Stimulated activated CD4-positive, alpha-beta T cell treated with anti-CD3 and anti-CD28 coated beads, Interleukin-1b, Interleukin-23, amount 100 ng/mL, for 24 hours (primary cell): ENCODE measurements at regions not wholly inside any gene's neighbourhood (a gene's known extent, or its start where the extent isn't known, plus 50 kb on each side); places are given as distances from the start of the nearest gene placed in this dataset.
"Not testable (repeated sequence)": the region's sequence is repeated elsewhere in the genome, so short reads cannot be mapped to it uniquely, and the experiment has no call there.

ENCODE experiments used
- DNase-seq, 4 experiments: peaks; one replicate each; pipeline ENCODE4 v3.0.0-alpha.2; 2020; ENCODE audit warnings: low read depth in 4 of 4, low spot score in 1 of 4

- DNase-seq, result no peak
Measured at GRCh38 chr19:28608292-28608691, 604.7 kb downstream of the UQCRFS1 start.

DNA sequence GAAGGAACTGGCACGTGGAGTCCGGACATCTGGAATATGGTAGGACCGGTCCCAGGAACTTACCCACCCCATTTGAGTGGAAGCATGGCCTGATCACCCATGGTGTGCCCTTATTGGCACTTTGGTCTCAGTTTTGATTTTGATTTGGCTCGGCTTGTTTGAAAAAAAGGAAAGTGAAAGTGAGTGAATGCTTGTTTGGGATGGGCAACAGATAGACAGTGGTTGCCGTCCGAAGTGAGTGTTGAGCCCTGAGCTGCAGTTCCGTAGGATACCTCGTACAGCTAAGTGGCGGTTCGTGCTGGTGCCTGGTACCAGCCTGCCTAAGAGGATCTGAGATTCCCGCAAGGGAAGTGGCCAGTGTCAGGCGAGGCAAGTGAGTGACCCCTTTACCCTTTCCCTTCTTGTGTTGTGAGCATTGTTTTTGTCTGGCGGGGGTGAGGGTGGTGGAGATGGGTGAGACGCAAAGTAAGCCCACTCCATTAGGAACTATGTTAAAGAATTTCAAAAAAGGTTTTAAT, 605.8 kb downstream of the UQCRFS1 start:
- no peak for DNase-seq

GRCh38 chr19:28606269-28607032, 606.5 kb downstream of the UQCRFS1 start:
- no peak for DNase-seq

DNA sequence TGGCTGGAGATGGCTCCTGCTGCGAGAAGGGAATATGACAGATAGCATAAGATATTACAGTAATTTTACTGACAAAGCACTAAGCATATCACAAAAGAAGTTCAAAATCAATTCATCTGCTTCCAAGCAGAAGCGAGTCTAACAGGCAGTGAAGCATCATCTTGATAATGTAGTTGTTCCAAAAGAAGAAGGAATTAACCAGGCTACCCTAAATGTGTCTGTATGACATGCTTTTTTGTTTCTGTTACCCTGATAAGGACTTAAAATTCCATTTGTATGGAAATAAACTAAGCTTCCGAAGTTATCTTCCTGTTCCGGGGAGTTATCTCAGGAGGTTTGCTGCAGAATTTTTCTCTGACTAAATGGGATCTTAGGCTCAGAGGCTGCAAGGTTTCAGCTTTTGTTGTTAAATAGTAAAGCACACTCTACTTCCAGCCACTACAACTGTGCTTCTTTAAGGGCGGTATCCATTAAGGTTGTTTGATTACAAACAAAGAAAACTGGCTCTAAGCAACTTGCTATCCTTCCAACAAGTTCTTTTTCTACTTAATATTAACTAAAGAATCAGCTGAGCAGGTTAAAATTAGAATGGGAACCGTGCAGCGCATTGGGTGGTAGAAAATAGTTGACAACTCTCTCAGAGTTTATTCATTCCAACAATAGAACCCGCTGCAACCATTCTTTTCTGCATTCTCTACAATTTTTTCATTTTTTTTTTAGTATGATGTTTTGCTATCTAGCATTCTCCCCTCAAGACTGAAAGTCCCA, 607.3 kb downstream of the UQCRFS1 start:
- DNase-seq, result no peak

GRCh38 chr19:28603453-28603852, 609.5 kb downstream of the UQCRFS1 start:
- DNase-seq, result no peak

DNA sequence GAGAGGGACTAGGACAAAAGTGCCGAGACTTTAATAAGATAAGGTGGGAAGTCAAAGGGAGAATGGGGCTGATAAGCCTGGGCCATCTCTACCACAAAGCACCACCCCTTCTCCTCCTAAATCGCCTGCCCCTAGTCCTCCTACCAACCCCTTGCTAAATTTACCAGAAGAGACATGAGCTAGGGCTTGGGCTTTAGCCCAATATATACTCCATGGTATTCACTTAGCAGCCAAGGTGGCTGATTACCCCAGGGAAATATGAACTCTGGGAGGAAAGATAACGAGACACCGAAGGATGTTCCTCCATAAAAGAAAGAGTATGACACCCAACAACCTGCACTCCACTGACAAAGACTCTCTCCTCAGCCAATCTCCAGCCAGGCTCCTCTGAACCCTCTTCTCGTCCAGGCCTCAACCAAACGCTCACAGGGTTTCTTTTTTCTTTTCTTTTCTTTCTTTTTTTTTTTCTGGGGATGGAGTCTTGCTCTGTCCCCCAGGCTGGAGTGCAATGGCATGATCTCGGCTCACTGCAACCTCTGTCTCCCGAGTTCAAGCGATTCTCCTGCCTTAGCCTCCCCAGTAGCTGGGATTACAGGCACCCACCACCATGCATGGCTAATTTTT, 610.2 kb downstream of the UQCRFS1 start:
- DNase-seq, result no peak

DNA sequence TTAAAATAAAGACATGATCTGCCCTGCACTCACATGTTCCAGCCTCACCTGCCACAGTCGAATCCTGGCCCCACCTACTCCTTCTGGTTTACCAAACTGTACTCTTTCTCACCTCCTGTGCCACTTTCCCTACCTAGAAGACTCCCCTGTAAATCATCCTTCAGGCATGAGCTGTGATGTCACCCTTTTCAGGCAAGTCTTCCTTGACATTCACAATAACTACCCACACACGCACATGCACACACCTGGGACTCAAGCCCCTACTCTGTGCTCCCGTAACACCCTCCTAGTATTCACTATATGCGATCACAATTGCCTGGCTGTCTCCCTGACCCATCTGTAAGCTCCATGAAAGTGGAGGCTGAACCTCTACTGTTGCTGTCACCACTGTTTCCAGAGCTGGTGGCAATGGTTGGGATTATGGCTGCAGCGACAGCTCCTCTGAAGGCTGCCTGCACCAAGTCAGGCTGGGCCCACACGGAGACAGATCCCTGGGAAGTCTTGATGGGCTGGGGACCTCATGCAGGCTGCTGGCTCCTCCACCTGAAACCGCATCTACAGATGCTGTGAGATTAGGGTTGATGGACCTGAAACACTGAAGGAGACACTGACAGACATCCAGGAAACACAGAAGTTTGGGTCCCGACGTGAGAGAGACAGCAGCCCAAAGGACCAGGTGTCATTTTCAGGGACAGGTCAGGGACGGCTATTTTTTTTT, 611.1 kb downstream of the UQCRFS1 start:
- no peak for DNase-seq

GRCh38 chr19:28598861-28599260, 614.1 kb downstream of the UQCRFS1 start:
- DNase-seq, result no peak

DNA sequence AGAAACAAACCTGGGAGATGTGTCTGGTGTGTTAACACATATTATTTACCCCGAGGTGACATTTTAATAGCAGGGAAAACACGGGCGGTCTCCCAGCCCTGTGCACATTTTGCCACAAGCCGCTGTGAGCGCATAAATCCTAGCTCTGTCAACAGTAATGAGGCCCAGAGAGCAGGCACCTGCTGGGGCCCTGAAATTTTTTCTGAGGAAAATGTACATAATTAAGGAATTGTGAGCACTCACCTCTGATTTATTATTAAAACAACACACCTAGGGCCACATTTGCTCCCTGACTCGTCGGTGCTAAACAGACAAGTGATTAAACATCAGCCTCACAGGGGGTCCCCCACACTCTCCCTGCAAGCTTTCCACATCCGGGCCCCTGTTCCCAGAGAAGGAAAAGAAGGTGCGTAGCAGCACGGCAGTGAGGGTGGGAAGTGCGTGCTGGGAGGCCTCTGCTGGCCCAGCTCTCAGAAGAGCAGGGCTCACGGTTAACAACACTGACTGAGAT, 616.3 kb downstream of the UQCRFS1 start:
- no peak for DNase-seq

DNA sequence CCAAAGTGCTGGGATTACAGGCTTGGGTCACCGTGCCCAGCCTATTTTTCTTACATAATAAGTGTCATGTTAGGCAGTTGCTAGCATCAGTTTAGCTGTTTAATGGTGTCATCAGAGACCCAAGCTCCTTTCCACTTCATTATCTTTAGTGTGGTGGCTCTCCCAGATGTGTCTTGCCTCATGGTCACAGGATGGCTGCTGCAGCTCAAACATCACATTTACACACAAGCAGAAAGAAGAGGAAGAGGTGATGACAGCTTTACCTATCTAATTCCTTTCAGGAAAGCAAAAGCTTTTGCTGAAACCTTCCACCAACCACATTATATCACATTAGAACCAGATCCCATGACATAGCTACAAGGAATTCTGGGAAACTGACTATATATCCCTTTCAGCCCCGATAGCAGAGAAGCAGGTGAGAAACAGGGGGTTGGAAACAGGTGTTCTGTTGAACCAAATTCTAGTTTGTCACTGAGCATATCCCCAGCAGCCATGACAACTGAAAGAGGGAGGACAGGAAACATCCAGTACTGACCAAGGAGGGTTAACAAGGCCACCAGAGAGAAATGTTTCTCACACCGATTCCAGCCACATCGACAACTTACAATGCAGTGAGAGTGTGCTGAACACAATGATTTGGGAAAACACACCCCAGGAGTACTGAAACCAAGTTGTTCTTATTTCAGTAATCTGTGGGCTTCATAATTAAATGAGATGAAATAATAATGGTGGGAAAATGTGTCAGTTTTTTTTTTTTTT, 617.0 kb downstream of the UQCRFS1 start:
- no peak for DNase-seq

DNA sequence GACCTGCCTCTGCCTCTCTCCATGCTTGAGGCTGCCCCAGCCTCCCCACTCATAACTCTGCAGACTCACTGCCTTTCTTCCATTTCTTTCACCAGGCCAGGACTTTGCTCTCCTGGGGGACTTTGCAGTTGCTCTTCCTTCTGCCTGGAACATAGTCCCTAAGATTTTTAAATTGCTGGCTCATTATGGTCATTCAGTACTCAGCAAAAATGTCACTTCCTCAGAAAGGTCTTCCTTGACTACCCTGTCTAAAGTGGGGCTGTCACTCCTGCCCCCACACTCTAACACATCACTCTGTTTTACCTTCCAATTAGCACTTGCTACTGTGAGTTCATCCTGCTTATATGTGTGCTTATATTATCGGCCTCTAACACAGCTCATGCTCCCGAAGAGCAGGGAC, 618.2 kb downstream of the UQCRFS1 start:
- no peak for DNase-seq

DNA sequence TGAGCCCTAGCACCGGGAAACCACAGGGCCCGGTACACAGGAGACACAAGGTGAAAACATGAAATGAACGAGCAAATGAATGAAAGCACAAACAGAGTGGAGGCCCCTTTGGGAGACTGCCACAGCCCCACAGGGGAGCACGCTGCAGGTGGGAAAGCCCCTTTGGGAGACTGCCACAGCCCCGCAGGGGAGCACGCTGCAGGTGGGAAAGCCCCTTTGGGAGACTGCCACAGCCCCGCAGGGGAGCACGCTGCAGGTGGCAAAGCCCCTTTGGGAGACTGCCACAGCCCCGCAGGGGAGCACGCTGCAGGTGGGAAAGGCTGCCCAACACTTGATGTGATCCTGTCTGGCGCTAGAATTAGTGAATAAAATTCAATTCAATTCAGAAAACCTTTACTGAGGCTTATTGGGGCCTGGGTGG, 623.0 kb downstream of the UQCRFS1 start:
- not testable (repeated sequence) for DNase-seq

GRCh38 chr19:28586474-28586873, 626.5 kb downstream of the UQCRFS1 start:
- no peak for DNase-seq

GRCh38 chr19:28585796-28586195, 627.2 kb downstream of the UQCRFS1 start:
- DNase-seq, result no peak

GRCh38 chr19:28583713-28584112, 629.2 kb downstream of the UQCRFS1 start:
- DNase-seq, result no peak

GRCh38 chr19:28583242-28583641, 629.7 kb downstream of the UQCRFS1 start:
- no peak for DNase-seq

- DNase-seq, result no peak
Measured at GRCh38 chr19:28582796-28583195, 630.2 kb downstream of the UQCRFS1 start.

DNA sequence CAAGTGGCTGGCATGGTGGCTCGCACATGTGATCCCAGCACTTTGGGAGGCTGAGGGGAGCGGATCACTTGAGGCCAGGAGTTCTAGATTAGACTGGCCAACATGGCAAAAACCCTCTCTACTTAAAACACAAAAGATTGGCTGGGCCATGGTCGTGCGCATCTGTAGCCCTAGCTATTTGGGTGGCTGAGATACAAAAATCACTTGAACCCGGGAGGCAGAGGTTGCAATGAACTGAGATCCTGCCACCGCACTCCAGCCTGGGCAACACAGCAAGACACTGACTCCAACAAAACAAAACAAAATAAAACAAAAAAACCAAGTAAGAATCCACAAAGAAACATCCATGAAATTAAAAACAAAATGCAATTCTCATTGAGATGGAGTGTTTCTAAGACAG, 630.6 kb downstream of the UQCRFS1 start:
- no peak for DNase-seq

GRCh38 chr19:28581468-28581770, 631.5 kb downstream of the UQCRFS1 start:
- no peak for DNase-seq

- DNase-seq, result no peak
Measured at GRCh38 chr19:28578786-28579505, 634.0 kb downstream of the UQCRFS1 start.
